ENCODE measurements at regions not wholly inside any gene's neighbourhood (a gene's known extent, or its start where the extent isn't known, plus 50 kb on each side); places are given as distances from the start of the nearest gene placed in this dataset.
A peak's percentile ranks its signal among the peaks of the same experiment; 100 is the strongest.
"Not testable (repeated sequence)": the region's sequence is repeated elsewhere in the genome, so short reads cannot be mapped to it uniquely, and the experiment has no call there.

DNA sequence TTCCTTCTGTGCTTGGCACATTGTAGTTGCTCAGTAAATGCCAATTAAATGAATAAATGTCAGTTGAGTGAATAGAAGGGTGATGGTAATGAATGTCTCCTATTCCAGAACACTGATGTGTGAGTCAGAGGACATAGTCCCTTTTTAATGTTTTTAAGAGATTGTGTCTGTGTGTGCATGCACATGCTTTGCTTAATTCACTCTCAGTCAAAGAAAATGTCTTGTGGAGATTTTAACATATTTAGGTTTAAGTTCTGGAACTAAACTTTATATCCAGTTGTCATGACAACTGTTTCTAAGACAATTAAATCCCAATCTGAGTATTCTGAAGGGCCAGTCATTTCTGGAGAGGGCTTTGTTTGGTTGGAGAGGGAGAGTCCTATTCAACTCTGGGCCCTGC, 255.3 kb upstream of the CDH11 start:
- TF ChIP-seq, protein P1, sequence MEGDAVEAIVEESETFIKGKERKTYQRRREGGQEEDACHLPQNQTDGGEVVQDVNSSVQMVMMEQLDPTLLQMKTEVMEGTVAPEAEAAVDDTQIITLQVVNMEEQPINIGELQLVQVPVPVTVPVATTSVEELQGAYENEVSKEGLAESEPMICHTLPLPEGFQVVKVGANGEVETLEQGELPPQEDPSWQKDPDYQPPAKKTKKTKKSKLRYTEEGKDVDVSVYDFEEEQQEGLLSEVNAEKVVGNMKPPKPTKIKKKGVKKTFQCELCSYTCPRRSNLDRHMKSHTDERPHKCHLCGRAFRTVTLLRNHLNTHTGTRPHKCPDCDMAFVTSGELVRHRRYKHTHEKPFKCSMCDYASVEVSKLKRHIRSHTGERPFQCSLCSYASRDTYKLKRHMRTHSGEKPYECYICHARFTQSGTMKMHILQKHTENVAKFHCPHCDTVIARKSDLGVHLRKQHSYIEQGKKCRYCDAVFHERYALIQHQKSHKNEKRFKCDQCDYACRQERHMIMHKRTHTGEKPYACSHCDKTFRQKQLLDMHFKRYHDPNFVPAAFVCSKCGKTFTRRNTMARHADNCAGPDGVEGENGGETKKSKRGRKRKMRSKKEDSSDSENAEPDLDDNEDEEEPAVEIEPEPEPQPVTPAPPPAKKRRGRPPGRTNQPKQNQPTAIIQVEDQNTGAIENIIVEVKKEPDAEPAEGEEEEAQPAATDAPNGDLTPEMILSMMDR (IDR thresholded peaks at IDR 0.05; ENCODE audit: low read depth, low read length) = no peak
- peak; percentile 4 for DNase-seq (ENCODE audit: low read depth, low spot score)
- H3K4me3 ChIP-seq (ENCODE audit: low read depth, low read length) = no peak overlapping the region
- in situ Hi-C loops (cut with HindIII; ENCODE audit: low sequenced_read_pairs) = no loop called here

GRCh38 chr16:65376601-65377000, 254.7 kb upstream of the CDH11 start:
- no peak overlapping the region for H3K4me3 ChIP-seq (ENCODE audit: low read depth, low read length)
- DNase-seq (ENCODE audit: low read depth, low spot score) = no peak
- in situ Hi-C loops (cut with HindIII; ENCODE audit: low sequenced_read_pairs) = no loop called here
- TF ChIP-seq, protein P1 (IDR thresholded peaks at IDR 0.05; ENCODE audit: low read depth, low read length) = no peak

DNA sequence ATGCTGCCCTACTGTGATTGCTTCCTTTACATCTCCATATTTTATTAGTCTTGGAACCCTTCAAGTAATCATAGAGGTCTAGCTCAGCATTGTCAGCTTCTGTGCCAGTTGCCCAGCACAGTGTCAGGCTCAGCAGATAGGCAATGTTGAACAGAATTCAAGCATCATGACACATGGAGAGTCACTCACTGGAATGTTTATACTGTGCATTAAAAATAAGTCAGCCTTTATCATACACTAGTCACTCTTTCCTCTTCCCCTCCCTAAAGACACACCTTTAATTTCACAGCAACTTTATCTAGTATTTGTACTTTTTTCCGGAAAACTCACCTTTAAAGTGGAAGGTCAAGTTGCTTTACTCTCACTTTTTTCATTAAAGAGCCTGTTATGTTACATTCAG, 253.8 kb upstream of the CDH11 start:
- in situ Hi-C loops (cut with HindIII; ENCODE audit: low sequenced_read_pairs) = no loop called here
- TF ChIP-seq, protein P1 (IDR thresholded peaks at IDR 0.05; ENCODE audit: low read depth, low read length) = no peak
- no peak overlapping the region for H3K4me3 ChIP-seq (ENCODE audit: low read depth, low read length)
- DNase-seq (ENCODE audit: low read depth, low spot score) = peak; percentile 8

DNA sequence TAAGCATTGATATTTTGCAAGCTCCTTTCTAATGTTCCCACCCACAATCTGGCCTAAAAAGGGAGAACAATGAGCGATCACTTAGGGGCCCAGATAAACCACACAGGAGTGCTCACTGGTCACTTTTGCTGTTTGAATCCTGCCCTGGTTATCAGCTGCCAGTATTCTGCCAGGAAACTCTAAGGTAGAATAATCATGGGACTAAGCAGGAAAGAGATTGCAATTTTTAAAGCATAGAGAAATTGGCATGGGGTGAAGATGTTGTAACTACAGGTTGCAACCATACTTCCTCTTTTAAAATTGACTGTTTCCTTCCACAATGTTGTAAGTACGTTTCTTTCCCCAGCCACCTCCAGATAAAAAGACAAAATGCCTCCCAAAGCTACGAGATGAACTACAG, 251.2 kb upstream of the CDH11 start:
- TF ChIP-seq, protein P1 (IDR thresholded peaks at IDR 0.05; ENCODE audit: low read depth, low read length) = no peak
- no peak for DNase-seq (ENCODE audit: low read depth, low spot score)
- H3K4me3 ChIP-seq (ENCODE audit: low read depth, low read length) = no peak overlapping the region
- in situ Hi-C loops (cut with HindIII; ENCODE audit: low sequenced_read_pairs) = no loop called here

- DNase-seq (ENCODE audit: low read depth, low spot score) = no peak
These were observed 250.3 kb upstream of the CDH11 start for GRCh38 chr16:65372171-65372570.

DNA sequence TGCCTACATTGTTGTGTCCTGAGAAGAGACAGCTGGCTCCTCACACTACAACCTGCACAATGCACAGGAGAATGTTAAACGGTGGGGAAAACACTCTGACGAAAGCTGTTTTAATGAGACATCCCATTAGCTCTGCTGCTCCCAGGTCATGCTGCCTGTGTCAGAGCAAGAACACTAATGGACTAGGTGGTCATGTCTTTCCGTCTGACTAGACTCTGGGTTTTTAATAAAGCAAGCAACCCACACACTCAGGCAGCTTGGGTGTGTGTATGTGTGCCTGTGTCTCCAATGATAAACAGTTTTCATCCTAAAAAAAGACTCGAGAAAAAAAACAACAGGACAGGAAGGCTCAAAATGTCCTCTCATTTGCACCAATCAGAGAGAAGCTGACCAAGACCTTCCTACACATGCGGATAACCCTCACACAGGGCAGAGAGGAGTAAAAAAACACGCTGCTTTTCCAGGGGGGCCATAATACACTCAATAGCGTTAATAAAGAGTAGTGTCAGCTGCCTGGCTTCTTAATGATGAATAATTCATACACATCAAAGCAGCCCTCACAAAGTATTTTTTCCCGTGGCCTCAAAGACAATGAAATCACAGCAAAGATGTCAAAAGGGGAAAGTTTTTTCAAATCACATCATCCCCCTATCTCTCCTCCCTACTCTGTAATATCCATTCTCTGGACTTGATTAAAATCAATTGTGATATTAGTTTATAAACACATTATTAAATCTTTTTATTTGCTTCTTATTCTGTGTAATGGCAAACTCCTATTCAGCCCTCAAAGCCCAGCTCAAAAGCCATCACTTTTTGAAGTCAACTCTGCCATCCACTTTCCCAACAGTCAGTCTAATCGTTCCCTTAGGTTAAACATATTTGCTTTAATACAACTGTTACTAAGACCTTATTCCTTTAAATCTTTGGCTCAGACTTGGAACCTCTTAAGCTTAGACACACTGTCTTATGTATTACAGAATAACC, 244.2 kb upstream of the CDH11 start:
- H3K4me3 ChIP-seq (ENCODE audit: low read depth, low read length) = no peak overlapping the region
- no peak for DNase-seq (ENCODE audit: low read depth, low spot score)
- in situ Hi-C loops (cut with HindIII; ENCODE audit: low sequenced_read_pairs) = no loop called here
- TF ChIP-seq, protein P1 (IDR thresholded peaks at IDR 0.05; ENCODE audit: low read depth, low read length) = no peak

More at GRCh38 chr16:65372171-65372570, 250.3 kb upstream of the CDH11 start:
- in situ Hi-C loops (cut with HindIII; ENCODE audit: low sequenced_read_pairs) = no loop called here
- no peak overlapping the region for H3K4me3 ChIP-seq (ENCODE audit: low read depth, low read length)
- TF ChIP-seq, protein P1 (IDR thresholded peaks at IDR 0.05; ENCODE audit: low read depth, low read length) = no peak

DNA sequence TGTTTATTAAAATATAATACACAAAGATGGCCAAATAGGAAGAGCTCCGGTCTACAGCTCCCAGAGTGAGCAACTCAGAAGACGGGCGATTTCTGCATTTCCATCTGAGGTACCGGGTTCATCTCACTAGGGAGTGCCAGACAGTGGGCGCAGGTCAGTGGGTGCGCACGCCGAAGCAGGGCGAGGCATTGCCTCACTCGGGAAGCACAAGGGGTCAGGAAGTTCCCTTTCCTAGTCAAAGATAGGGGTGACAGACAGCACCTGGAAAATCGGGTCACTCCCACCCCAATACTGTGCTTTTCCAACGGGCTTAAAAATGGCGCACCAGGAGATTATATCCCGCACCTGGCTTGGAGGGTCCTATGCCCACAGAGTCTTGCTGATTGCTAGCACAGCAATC, 234.9 kb upstream of the CDH11 start:
- H3K4me3 ChIP-seq (ENCODE audit: low read depth, low read length); in situ Hi-C loops (cut with HindIII; ENCODE audit: low sequenced_read_pairs); DNase-seq (ENCODE audit: low read depth, low spot score): not testable (repeated sequence)
